Endothelial cell of umbilical vein (primary cell): ENCODE measurements at regions not wholly inside any gene's neighbourhood (a gene's known extent, or its start where the extent isn't known, plus 50 kb on each side); places are given as distances from the start of the nearest gene placed in this dataset.

ENCODE experiments used
- EZH2 ChIP-seq: IDR thresholded peaks from 2 replicates; pipeline ENCODE4 v1.6.1; 2012; ENCODE audit warnings: borderline replicate concordance, low read depth, mild to moderate bottlenecking, moderate library complexity, low read length, inconsistent platforms; ENCODE audit not compliant: severe bottlenecking
- POLR2A ChIP-seq: IDR thresholded peaks from 2 replicates; pipeline ENCODE4 v1.6.1; 2012; ENCODE audit warnings: low read depth, mild to moderate bottlenecking, control low read depth, low read length
- POLR2AphosphoS5 ChIP-seq: IDR thresholded peaks from 2 replicates; pipeline ENCODE4 v1.6.1; 2012; ENCODE audit warnings: low read depth, mild to moderate bottlenecking, control low read depth, low read length, moderate library complexity; ENCODE audit not compliant: insufficient read depth
- TF ChIP-seq, protein P1 (sequence below), 2 donors: IDR thresholded peaks; 1 replicate in 1 of 2; 2 replicates in 1 of 2; pipeline ENCODE4 v1.5.1; 2011; ENCODE audit warnings: low read length in 2 of 2, mild to moderate bottlenecking in 2 of 2, moderate library complexity in 2 of 2, control low read depth in 1 of 2, inconsistent platforms in 1 of 2, low read depth in 1 of 2; ENCODE audit not compliant: insufficient read depth in 1 of 2; ENCODE audit errors: extremely low read depth in 1 of 2
- TF ChIP-seq, protein P2 (sequence below): IDR thresholded peaks from 2 replicates; pipeline ENCODE4 v1.6.1; 2011; ENCODE audit not compliant: insufficient read depth, insufficient read length

DNA sequence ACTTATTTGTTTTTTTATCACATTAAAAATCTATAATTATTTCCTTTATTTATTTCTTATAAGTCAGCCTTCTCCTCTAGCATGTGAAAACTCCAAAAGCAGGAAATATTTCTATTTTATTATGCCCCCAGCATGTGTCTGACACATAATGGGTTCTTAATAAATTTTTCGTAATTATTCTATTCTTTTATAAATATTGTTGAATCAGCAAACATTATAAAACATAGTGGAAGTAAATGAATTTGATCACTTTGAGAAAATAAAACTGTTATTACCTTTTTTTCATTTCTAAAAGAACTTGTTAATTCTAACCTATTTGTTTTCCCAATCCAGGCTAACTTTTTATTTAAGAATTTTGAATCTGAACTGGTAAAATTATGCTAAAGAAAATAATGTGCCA, 509.1 kb upstream of the PCDH15 start:
- TF ChIP-seq POLR2A = no peak
- TF ChIP-seq, protein P1, sequence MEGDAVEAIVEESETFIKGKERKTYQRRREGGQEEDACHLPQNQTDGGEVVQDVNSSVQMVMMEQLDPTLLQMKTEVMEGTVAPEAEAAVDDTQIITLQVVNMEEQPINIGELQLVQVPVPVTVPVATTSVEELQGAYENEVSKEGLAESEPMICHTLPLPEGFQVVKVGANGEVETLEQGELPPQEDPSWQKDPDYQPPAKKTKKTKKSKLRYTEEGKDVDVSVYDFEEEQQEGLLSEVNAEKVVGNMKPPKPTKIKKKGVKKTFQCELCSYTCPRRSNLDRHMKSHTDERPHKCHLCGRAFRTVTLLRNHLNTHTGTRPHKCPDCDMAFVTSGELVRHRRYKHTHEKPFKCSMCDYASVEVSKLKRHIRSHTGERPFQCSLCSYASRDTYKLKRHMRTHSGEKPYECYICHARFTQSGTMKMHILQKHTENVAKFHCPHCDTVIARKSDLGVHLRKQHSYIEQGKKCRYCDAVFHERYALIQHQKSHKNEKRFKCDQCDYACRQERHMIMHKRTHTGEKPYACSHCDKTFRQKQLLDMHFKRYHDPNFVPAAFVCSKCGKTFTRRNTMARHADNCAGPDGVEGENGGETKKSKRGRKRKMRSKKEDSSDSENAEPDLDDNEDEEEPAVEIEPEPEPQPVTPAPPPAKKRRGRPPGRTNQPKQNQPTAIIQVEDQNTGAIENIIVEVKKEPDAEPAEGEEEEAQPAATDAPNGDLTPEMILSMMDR (IDR thresholded peaks at IDR 0.05; ENCODE audit: extremely low read depth in 1 of 2, insufficient read depth in 1 of 2, low read depth in 1 of 2, low read length in 2 of 2) = no peak
- no peak for TF ChIP-seq EZH2
- TF ChIP-seq, protein P2, sequence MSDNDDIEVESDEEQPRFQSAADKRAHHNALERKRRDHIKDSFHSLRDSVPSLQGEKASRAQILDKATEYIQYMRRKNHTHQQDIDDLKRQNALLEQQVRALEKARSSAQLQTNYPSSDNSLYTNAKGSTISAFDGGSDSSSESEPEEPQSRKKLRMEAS = no peak
- TF ChIP-seq POLR2AphosphoS5 = no peak
